Globus pallidus (tissue), 1 donor: ENCODE measurements at regions not wholly inside any gene's neighbourhood (a gene's known extent, or its start where the extent isn't known, plus 50 kb on each side); places are given as distances from the start of the nearest gene placed in this dataset.
"Not testable (repeated sequence)": the region's sequence is repeated elsewhere in the genome, so short reads cannot be mapped to it uniquely, and the experiment has no call there.

Experiments
- DNase-seq: peaks from one replicate; pipeline ENCODE4 v3.0.0-alpha.2; 2015; ENCODE audit warnings: low spot score

- DNase-seq, result no peak
These were observed 452.9 kb upstream of the NECTIN3 start for GRCh38 chr3:110618512-110619226.

GRCh38 chr3:110620118-110620517 lies 451.5 kb upstream of the NECTIN3 start:
- no peak for DNase-seq

- DNase-seq, result no peak
These were observed 448.0 kb upstream of the NECTIN3 start for GRCh38 chr3:110623571-110623970.

- DNase-seq, result no peak
These were observed 447.0 kb upstream of the NECTIN3 start for GRCh38 chr3:110624576-110624975.

DNA sequence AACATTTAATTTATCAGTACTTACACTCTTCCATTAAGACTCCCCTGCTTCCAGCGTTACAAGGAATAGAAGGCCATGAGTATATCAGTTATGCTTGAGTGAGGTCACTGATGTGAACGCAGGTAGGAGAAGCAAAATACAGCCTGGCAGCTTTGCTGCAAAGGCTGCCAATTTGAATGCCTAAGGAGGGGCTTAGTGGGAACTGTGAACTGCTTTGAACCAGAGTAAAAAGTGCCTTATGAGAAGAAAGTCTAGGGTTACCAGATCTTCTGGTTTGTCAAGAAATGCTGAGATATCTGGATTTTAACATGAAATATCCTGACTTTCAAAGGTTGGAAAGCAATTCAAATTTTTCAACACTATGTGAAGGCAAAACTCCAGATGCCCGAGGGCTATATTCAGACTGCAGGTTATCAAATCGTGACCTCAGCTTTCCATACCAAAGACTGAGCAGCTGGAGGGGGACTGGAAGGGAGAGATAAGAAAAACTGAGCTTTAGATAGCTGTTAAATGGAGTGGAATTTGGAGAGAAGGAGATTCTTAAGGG lies 446.3 kb upstream of the NECTIN3 start:
- DNase-seq, result no peak

GRCh38 chr3:110626652-110627111 lies 444.9 kb upstream of the NECTIN3 start:
- DNase-seq, result not testable (repeated sequence)

DNA sequence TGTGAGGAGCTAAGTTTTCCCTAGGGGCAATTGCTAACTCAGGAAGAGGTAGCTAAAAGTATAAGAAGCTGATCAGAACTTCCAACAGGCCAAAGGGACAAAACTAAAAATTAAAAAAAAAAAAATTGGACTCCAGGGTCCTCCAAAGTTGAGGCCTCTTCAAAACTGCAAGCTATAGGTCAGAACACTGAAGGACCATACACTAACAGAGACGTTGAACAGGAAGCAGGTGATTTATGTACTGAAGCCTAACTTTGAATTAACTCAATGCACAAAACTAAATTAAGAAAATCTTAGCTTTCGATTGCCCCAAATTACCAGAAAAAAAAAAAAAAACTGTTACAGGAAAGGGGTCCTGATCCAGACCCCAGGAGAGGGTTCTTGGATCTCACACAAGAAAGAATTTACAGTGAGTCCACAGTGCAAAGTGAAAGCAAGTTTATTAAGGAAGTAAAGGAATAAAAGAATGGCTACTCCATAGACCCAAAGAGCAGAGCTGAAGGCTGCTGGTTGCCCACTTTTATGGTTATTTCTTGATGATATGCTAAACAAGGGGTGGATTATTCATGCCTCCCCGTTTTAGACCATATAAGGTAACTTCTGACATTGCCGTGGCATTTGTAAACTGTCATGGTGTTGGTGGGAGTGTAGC lies 442.8 kb upstream of the NECTIN3 start:
- no peak for DNase-seq

- DNase-seq, result no peak
These were observed 441.7 kb upstream of the NECTIN3 start for GRCh38 chr3:110629917-110630316.

- DNase-seq, result no peak
These were observed 427.4 kb upstream of the NECTIN3 start for GRCh38 chr3:110644203-110644602.

DNA sequence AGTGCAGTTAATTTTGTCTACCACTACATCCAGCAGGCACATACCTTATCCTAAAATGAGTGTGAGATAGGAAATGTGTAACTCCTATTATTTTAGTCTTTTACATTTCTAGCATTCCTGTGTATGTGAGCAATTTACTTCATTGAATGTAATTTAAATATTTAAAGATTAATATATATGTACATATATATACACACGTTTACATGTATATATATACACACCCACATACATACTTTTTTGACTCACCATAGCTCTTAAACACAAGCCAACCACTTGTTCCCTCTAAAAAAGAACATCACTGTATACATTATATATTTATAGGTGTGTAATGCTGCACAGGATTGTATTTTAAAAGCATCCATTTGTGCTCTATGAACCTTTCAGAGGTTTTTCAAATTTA lies 425.6 kb upstream of the NECTIN3 start:
- no peak for DNase-seq

- DNase-seq, result no peak
These were observed 425.1 kb upstream of the NECTIN3 start for GRCh38 chr3:110646496-110646895.

GRCh38 chr3:110647586-110647985 lies 424.0 kb upstream of the NECTIN3 start:
- DNase-seq, result no peak

DNA sequence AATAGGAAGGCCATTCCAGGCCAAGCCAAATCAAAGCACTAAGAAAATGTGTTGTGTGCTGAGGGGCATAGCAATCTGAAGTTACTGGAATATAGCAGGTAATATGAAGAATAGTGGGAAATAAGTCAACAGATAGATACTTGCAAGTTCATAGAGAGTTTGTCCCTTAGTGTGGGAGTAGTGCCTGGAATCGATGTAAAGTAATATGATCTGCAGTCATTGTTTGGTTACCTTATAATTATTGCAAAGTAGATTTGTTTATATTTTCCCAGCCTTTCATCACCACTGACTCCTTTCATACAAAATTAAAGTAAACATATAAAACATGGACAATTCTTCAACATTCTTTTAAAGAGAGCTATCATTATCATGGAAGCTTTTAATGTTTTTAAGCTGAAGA lies 420.9 kb upstream of the NECTIN3 start:
- DNase-seq, result no peak

DNA sequence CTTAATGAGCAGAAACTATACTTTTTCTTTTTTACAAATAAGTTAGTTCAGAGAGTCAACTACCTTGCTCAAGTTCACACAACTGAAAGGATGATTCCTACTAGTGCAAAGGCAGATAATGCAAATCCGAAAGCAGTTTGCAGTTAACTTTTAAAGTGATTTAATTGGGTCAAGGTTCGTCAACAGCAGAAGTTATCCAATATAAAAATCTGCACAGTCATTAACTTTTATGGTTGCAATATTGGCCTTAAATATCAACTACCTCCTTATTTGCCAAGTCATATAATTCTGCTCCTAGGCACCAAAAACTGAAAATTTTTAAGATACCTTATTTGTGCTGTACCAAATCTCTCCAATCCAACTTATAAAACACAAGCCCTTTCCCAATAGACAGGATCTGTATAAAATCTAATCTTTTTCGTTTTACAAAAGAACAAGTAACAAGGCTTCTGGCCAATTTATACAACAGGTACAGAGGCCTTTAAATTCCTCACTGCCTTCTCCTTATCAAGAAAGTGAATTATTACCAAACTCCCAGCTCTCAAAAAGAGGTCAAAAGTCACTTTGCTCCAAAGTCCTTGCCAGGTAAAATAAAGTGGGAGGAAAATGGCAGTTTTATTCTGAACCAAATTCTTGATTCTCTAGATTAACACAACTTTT lies 416.6 kb upstream of the NECTIN3 start:
- no peak for DNase-seq

GRCh38 chr3:110656394-110657025 lies 415.1 kb upstream of the NECTIN3 start:
- no peak for DNase-seq

- no peak for DNase-seq
These were observed 407.5 kb upstream of the NECTIN3 start for GRCh38 chr3:110664148-110664547.

DNA sequence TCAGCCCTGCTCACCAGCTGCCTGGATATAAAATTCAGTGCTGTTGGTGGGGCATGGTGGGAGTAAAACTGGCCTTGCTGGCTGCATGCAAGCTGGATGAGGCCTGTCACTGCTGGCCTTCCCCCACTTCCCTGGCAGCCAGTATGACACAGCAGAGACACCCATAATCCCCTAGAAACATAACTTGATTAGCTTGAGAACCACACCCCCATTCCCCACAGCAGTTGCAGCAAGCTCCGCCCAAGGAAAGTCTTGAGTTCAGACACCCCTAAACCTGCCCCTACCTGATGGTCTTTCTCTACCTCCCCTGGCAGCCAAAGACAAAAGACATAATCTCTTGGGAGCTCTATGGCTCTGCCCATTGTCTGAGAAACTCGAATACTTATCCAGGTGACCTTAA lies 405.1 kb upstream of the NECTIN3 start:
- no peak for DNase-seq

DNA sequence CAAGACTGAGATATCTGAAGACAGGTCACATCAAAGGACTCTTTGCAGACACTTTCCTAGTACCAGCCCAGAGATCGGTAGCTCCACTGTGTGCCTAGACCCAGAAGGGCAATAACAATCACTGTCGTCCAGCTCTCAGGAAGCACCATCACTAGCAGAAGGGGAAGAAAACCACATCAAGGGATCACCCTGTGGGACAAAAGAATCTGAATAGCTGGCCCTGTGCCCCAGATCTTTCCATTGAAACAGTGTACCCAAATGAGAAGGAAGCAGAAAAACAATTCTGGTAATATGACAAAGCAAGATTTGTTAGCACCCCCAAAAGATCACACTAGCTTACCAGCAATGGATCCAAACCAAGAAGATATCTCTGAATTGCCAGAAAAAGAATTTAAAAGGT lies 404.4 kb upstream of the NECTIN3 start:
- DNase-seq, result no peak

DNA sequence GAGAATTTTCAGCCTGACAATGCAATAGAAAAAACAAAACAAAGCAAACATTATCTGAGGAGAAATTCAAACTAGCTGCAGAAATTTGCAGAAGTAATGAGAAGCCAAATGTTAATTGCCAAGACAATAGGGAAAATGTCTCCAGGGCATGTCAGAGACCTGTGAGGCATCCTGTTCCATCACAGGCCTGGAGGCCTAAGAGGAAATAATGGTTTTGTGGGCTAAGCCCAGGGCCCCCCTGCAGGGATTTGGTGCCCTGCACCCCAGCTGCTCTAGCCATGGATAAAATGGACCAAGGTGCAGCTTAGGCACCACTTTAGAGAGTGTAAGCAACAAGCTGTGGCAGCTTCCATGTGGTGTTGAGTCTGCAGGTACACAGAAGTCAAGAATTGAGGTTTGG lies 401.2 kb upstream of the NECTIN3 start:
- no peak for DNase-seq

DNA sequence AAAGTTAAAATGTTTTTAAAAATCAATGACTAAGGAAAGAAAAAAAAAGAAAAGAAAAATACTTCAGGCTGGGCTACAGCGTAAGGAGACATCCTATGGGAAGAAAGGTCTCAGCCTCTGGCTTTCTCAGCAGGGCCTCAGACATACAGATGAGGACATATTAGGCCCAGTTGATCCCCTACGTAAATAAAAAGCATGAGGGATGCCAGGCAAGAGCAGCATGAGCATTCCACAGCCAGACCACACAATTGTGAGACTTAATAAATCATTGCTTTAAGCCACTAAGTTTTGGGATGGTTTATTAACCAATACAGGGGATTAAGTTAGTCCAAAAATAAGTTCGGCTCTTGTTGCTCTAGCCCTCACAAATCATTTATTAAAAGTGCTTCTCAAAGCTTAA lies 394.1 kb upstream of the NECTIN3 start:
- DNase-seq, result no peak

GRCh38 chr3:110679285-110679684 lies 392.3 kb upstream of the NECTIN3 start:
- no peak for DNase-seq

DNA sequence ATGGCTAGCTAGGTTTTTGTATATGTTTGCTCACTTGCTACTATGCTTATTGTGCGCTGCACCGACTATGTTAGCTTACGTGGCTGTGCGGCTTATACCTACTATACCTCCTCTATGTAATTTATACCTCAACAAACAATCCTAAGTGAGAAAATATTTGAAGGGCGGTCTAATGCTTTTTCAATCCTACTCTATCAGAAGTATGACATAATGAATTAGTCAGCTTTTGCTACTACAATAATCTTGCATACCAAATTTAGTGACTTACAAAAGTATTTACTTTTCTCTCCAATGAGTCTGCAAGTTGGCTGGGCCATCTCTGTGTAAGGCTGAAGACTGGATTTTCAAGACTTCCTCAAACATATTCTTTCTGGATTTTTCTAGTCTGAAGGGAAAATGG lies 391.2 kb upstream of the NECTIN3 start:
- no peak for DNase-seq

DNA sequence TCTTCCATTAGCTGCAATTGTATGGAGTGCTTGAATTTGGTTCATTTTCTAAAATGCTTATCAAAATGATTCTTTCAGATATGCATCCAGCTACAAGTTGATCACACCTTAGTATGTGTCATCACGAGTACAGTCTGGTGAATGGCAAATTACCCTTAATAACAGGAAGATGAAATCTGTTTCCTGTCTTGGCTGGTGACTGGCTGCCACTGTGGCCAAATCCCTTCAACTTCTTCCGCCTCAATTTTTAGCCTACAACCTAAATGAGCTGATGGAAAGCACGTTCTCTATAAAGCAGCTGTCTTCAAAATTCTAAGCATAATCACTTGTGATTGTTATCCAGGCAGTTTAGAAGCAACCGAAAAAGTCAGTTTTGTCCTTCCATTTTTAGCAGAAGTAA lies 387.1 kb upstream of the NECTIN3 start:
- DNase-seq, result no peak
